ENCODE measurements at regions not wholly inside any gene's neighbourhood (a gene's known extent, or its start where the extent isn't known, plus 50 kb on each side); places are given as distances from the start of the nearest gene placed in this dataset.

- DNase-seq (ENCODE audit: extremely low read depth, insufficient read length), result no peak
- TF ChIP-seq, protein P1, sequence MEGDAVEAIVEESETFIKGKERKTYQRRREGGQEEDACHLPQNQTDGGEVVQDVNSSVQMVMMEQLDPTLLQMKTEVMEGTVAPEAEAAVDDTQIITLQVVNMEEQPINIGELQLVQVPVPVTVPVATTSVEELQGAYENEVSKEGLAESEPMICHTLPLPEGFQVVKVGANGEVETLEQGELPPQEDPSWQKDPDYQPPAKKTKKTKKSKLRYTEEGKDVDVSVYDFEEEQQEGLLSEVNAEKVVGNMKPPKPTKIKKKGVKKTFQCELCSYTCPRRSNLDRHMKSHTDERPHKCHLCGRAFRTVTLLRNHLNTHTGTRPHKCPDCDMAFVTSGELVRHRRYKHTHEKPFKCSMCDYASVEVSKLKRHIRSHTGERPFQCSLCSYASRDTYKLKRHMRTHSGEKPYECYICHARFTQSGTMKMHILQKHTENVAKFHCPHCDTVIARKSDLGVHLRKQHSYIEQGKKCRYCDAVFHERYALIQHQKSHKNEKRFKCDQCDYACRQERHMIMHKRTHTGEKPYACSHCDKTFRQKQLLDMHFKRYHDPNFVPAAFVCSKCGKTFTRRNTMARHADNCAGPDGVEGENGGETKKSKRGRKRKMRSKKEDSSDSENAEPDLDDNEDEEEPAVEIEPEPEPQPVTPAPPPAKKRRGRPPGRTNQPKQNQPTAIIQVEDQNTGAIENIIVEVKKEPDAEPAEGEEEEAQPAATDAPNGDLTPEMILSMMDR (IDR thresholded peaks at IDR 0.05; ENCODE audit: insufficient read depth, low read length, poor library complexity, severe bottlenecking), result no peak
Measured at GRCh38 chr4:19615086-19615689, 636.5 kb upstream of the SLIT2 start.

GRCh38 chr4:19614171-19614570 lies 637.5 kb upstream of the SLIT2 start:
- DNase-seq (ENCODE audit: extremely low read depth, insufficient read length), result no peak
- Histone ChIP-seq H3K36me3 (ENCODE audit: control insufficient read depth, insufficient read depth, low read length) (no peaks in the 10 kb centered on the region), H3K27me3 (replicated peaks; ENCODE audit: control insufficient read depth, insufficient read depth, low read length) (no peaks in the 10 kb centered on the region), H3K4me3 (replicated peaks; ENCODE audit: low read depth, low read length) (no peak overlapping the region)
- TF ChIP-seq, protein P1 (IDR thresholded peaks at IDR 0.05; ENCODE audit: insufficient read depth, low read length, poor library complexity, severe bottlenecking), result no peak

More at GRCh38 chr4:19615086-19615689, 636.5 kb upstream of the SLIT2 start:
- Histone ChIP-seq H3K4me3 (replicated peaks; ENCODE audit: low read depth, low read length) (no peak overlapping the region), H3K27me3 (replicated peaks; ENCODE audit: control insufficient read depth, insufficient read depth, low read length) (no peaks in the 10 kb centered on the region), H3K36me3 (ENCODE audit: control insufficient read depth, insufficient read depth, low read length) (no peaks in the 10 kb centered on the region)

GRCh38 chr4:19596342-19596741 lies 655.4 kb upstream of the SLIT2 start:
- no peak overlapping the region for H3K4me3 ChIP-seq (replicated peaks; ENCODE audit: low read depth, low read length)
- DNase-seq (ENCODE audit: extremely low read depth, insufficient read length), result no peak
- TF ChIP-seq, protein P1 (IDR thresholded peaks at IDR 0.05; ENCODE audit: insufficient read depth, low read length, poor library complexity, severe bottlenecking), result no peak
- H3K36me3 ChIP-seq (ENCODE audit: control insufficient read depth, insufficient read depth, low read length), result no peaks in the 10 kb centered on the region
- no peaks in the 10 kb centered on the region for H3K27me3 ChIP-seq (replicated peaks; ENCODE audit: control insufficient read depth, insufficient read depth, low read length)

GRCh38 chr4:19592391-19592790 lies 659.3 kb upstream of the SLIT2 start:
- Histone ChIP-seq H3K4me3 (replicated peaks; ENCODE audit: low read depth, low read length) (no peak overlapping the region), H3K36me3 (ENCODE audit: control insufficient read depth, insufficient read depth, low read length) (no peaks in the 10 kb centered on the region), H3K27me3 (replicated peaks; ENCODE audit: control insufficient read depth, insufficient read depth, low read length) (no peaks in the 10 kb centered on the region)
- TF ChIP-seq, protein P1 (IDR thresholded peaks at IDR 0.05; ENCODE audit: insufficient read depth, low read length, poor library complexity, severe bottlenecking), result no peak
- DNase-seq (ENCODE audit: extremely low read depth, insufficient read length), result no peak

DNA sequence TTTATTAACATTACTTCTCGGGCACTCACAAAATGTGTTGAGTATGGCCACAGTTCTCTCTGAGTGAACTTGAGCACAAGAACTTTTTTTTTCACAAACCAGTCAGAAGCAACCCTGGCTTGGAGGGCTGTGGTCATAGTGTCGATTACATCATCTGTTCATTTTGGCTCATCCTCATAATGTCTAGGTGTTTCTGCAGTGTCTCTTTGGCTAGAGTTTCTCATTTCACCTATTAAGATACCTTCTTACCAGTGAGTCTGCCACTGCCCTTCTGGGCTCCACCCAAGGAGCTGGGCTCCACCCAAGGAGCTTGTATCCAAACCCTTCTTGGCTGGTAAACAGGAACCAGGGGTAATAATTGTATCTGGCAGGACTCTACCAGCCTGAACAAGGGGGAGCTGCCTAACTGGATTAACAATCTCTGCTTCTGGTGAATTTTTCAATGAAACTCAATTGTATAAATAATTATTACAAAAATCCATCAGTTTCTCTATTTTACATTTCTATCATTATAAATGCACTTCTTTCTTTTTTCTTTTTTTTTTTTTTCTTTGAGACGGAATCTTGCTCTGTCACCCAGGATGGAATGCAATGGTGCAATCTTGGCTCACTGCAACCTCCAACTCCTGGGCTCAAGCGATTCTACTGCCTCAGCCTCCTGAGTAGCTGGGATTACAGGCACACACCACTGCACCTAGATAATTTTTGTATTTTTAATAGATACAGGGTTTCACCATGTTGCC lies 667.7 kb upstream of the SLIT2 start:
- Histone ChIP-seq H3K27me3 (replicated peaks; ENCODE audit: control insufficient read depth, insufficient read depth, low read length) (no peaks in the 10 kb centered on the region), H3K36me3 (ENCODE audit: control insufficient read depth, insufficient read depth, low read length) (no peaks in the 10 kb centered on the region), H3K4me3 (replicated peaks; ENCODE audit: low read depth, low read length) (no peak overlapping the region)
- DNase-seq (ENCODE audit: extremely low read depth, insufficient read length), result no peak
- TF ChIP-seq, protein P1 (IDR thresholded peaks at IDR 0.05; ENCODE audit: insufficient read depth, low read length, poor library complexity, severe bottlenecking), result no peak

Data from GM06990 (cell line).